ENCODE measurements at regions not wholly inside any gene's neighbourhood (a gene's known extent, or its start where the extent isn't known, plus 50 kb on each side); places are given as distances from the start of the nearest gene placed in this dataset.

- Histone ChIP-seq H3K27me3 (ENCODE audit: insufficient read depth, low read length) (no peaks in the 10 kb centered on the region), H4K20me1 (ENCODE audit: insufficient read depth, low read length) (no peaks in the 10 kb centered on the region), H3K79me2 (ENCODE audit: insufficient read depth, low read length) (no peaks in the 10 kb centered on the region), H3K36me3 (ENCODE audit: insufficient read depth, low read length) (no peaks in the 10 kb centered on the region), H3K9ac (ENCODE audit: low read length) (no peak overlapping the region), H2AFZ (ENCODE audit: low read depth, low read length) (no peak overlapping the region), H3K4me1 (ENCODE audit: insufficient read depth, low read length) (peaks cover 19% of the 10 kb centered on the region), H3K27ac (ENCODE audit: low read depth, low read length) (no peak overlapping the region), H3K4me3 (ENCODE audit: insufficient read depth, low read depth, low read length) (no peak overlapping the region), H3K9me3 (ENCODE audit: insufficient read depth, low read depth, low read length) (no peaks in the 10 kb centered on the region), H3K4me2 (ENCODE audit: low read length) (no peak overlapping the region)
- H3K27ac Mint-ChIP-seq (ENCODE audit: unreplicated experiment): no peak overlapping the region
- no peaks in the 10 kb centered on the region for H3K36me3 Mint-ChIP-seq (ENCODE audit: low read depth, unreplicated experiment)
- DNase-seq (ENCODE audit: low read depth) (no peak), FAIRE-seq (no peak)
- H3K27me3 Mint-ChIP-seq (ENCODE audit: low read depth, unreplicated experiment): no peaks in the 10 kb centered on the region
- H3K4me1 Mint-ChIP-seq (ENCODE audit: low read depth, unreplicated experiment): peaks cover 22% of the 10 kb centered on the region
- peaks cover 2% of the 10 kb centered on the region for H3K9me3 Mint-ChIP-seq (ENCODE audit: unreplicated experiment)
- no peak for TF ChIP-seq EZH2 (IDR thresholded peaks at IDR 0.05; ENCODE audit: insufficient read depth, low read length)
- no peak for TF ChIP-seq CTCF (IDR thresholded peaks at IDR 0.05; ENCODE audit: insufficient read depth, low read depth, low read length)
- no peak overlapping the region for H3K4me3 Mint-ChIP-seq (ENCODE audit: unreplicated experiment)
Measured at GRCh38 chr6:139529420-139529819, 155.0 kb upstream of the CITED2 start.

GRCh38 chr6:139528471-139528870, 154.0 kb upstream of the CITED2 start:
- H3K27me3 ChIP-seq (ENCODE audit: insufficient read depth, low read length): no peaks in the 10 kb centered on the region
- peaks cover 13% of the 10 kb centered on the region for H3K4me1 ChIP-seq (ENCODE audit: insufficient read depth, low read length)
- H3K79me2 ChIP-seq (ENCODE audit: insufficient read depth, low read length): no peaks in the 10 kb centered on the region
- H3K9ac ChIP-seq (ENCODE audit: low read length): no peak overlapping the region
- H4K20me1 ChIP-seq (ENCODE audit: insufficient read depth, low read length): no peaks in the 10 kb centered on the region
- no peaks in the 10 kb centered on the region for H3K9me3 ChIP-seq (ENCODE audit: insufficient read depth, low read depth, low read length)
- no peak for DNase-seq (ENCODE audit: low read depth)
- no peaks in the 10 kb centered on the region for H3K36me3 ChIP-seq (ENCODE audit: insufficient read depth, low read length)
- no peak overlapping the region for H3K4me2 ChIP-seq (ENCODE audit: low read length)
- no peak overlapping the region for H3K4me3 ChIP-seq (ENCODE audit: insufficient read depth, low read depth, low read length)
- no peak for FAIRE-seq
- Mint-ChIP-seq H3K27ac (ENCODE audit: unreplicated experiment) (no peak overlapping the region), H3K36me3 (ENCODE audit: low read depth, unreplicated experiment) (no peaks in the 10 kb centered on the region), H3K27me3 (ENCODE audit: low read depth, unreplicated experiment) (no peaks in the 10 kb centered on the region), H3K4me3 (ENCODE audit: unreplicated experiment) (no peak overlapping the region), H3K9me3 (ENCODE audit: unreplicated experiment) (peaks cover 2% of the 10 kb centered on the region), H3K4me1 (ENCODE audit: low read depth, unreplicated experiment) (peaks cover 13% of the 10 kb centered on the region)
- TF ChIP-seq CTCF (IDR thresholded peaks at IDR 0.05; ENCODE audit: insufficient read depth, low read depth, low read length) (no peak), EZH2 (IDR thresholded peaks at IDR 0.05; ENCODE audit: insufficient read depth, low read length) (no peak)
- no peak overlapping the region for H2AFZ ChIP-seq (ENCODE audit: low read depth, low read length)
- no peak overlapping the region for H3K27ac ChIP-seq (ENCODE audit: low read depth, low read length)

- Mint-ChIP-seq H3K36me3 (ENCODE audit: low read depth, unreplicated experiment) (no peaks in the 10 kb centered on the region), H3K27me3 (ENCODE audit: low read depth, unreplicated experiment) (no peaks in the 10 kb centered on the region), H3K27ac (ENCODE audit: unreplicated experiment) (no peak overlapping the region), H3K4me3 (ENCODE audit: unreplicated experiment) (no peak overlapping the region), H3K4me1 (ENCODE audit: low read depth, unreplicated experiment) (no peaks in the 10 kb centered on the region), H3K9me3 (ENCODE audit: unreplicated experiment) (peaks cover 2% of the 10 kb centered on the region)
- no peaks in the 10 kb centered on the region for H3K27me3 ChIP-seq (ENCODE audit: insufficient read depth, low read length)
- H4K20me1 ChIP-seq (ENCODE audit: insufficient read depth, low read length): no peaks in the 10 kb centered on the region
- H3K27ac ChIP-seq (ENCODE audit: low read depth, low read length): no peak overlapping the region
- no peaks in the 10 kb centered on the region for H3K9me3 ChIP-seq (ENCODE audit: insufficient read depth, low read depth, low read length)
- no peak for TF ChIP-seq CTCF (IDR thresholded peaks at IDR 0.05; ENCODE audit: insufficient read depth, low read depth, low read length)
- no peak for TF ChIP-seq EZH2 (IDR thresholded peaks at IDR 0.05; ENCODE audit: insufficient read depth, low read length)
- H3K79me2 ChIP-seq (ENCODE audit: insufficient read depth, low read length): no peaks in the 10 kb centered on the region
- DNase-seq (ENCODE audit: low read depth) (no peak), FAIRE-seq (no peak)
- H3K9ac ChIP-seq (ENCODE audit: low read length): no peak overlapping the region
- H3K4me1 ChIP-seq (ENCODE audit: insufficient read depth, low read length): no peaks in the 10 kb centered on the region
- no peak overlapping the region for H3K4me3 ChIP-seq (ENCODE audit: insufficient read depth, low read depth, low read length)
- no peak overlapping the region for H3K4me2 ChIP-seq (ENCODE audit: low read length)
- no peaks in the 10 kb centered on the region for H3K36me3 ChIP-seq (ENCODE audit: insufficient read depth, low read length)
- H2AFZ ChIP-seq (ENCODE audit: low read depth, low read length): no peak overlapping the region
Measured at GRCh38 chr6:139525415-139525814, 151.0 kb upstream of the CITED2 start.
